22Rv1 (cell line): ENCODE measurements at regions not wholly inside any gene's neighbourhood (a gene's known extent, or its start where the extent isn't known, plus 50 kb on each side); places are given as distances from the start of the nearest gene placed in this dataset.

Experiments used
- CTCF ChIP-seq: fragments of 450-650 bp; IDR thresholded peaks from 2 replicates; pipeline ENCODE4 v1.5.1; 2017; ENCODE audit warnings: mild to moderate bottlenecking
- ZFX ChIP-seq: fragments of 450-650 bp; IDR thresholded peaks from 2 replicates; pipeline ENCODE4 v1.6.1; 2017; ENCODE audit warnings: antibody characterized with exemption, borderline replicate concordance

GRCh38 chr14:34223373-34224148, 238.5 kb downstream of the SPTSSA start:
- TF ChIP-seq CTCF (no peak), ZFX (no peak)
